Activated CD8-positive, alpha-beta T cell treated with anti-CD3 and anti-CD28 coated beads for 36 hours (primary cell): ENCODE measurements at regions not wholly inside any gene's neighbourhood (a gene's known extent, or its start where the extent isn't known, plus 50 kb on each side); places are given as distances from the start of the nearest gene placed in this dataset.

Source experiments
- ATAC-seq: fragments of 200-7000 bp; cut with Tn5 transposase; one replicate; pipeline ENCODE4 v1.10.0; 2021; ENCODE audit warnings: mild to moderate bottlenecking, moderate library complexity
- CTCF ChIA-PET: fragments of 350-600 bp; sonication (Branson Sonifier 250); formaldehyde crosslinking; loops from one replicate; lab custom pipeline; 2021; ENCODE audit warnings: antibody characterized with exemption; lab: Charles Lee
- POLR2A ChIA-PET: fragments of 350-600 bp; sonication (Branson Sonifier 250); formaldehyde crosslinking; loops from one replicate; lab custom pipeline; 2021; ENCODE audit warnings: antibody characterized with exemption; lab: Charles Lee
- DNase-seq: peaks from one replicate; pipeline ENCODE4 v3.0.0-alpha.2; 2020
- H3K27ac Mint-ChIP-seq: one replicate; pipeline ENCODE4 v1.8.0; 2021; ENCODE audit warnings: mild to moderate bottlenecking, mixed read lengths
- H3K27me3 Mint-ChIP-seq: one replicate; pipeline ENCODE4 v1.8.0; 2021; ENCODE audit warnings: mixed read lengths
- H3K36me3 Mint-ChIP-seq: one replicate; pipeline ENCODE4 v1.8.0; 2021; ENCODE audit warnings: low read depth, mixed read lengths
- H3K4me1 Mint-ChIP-seq: one replicate; pipeline ENCODE4 v1.8.0; 2021; ENCODE audit warnings: low read depth, mixed read lengths
- H3K4me3 Mint-ChIP-seq: one replicate; pipeline ENCODE4 v1.8.0; 2021; ENCODE audit warnings: mild to moderate bottlenecking, moderate library complexity, mixed read lengths
- H3K9me3 Mint-ChIP-seq: one replicate; pipeline ENCODE4 v1.8.0; 2021; ENCODE audit warnings: mixed read lengths
- intact Hi-C: fragments of 100-400 bp; cut with micrococcal nuclease; formaldehyde crosslinking; loops from one replicate; pipeline ENCODE4 v1.10.0; 2022
- TF ChIP-seq, protein P1 (sequence below): fragments of 200-600 bp; IDR thresholded peaks from one replicate; pipeline ENCODE4 v1.8.0; 2022; ENCODE audit warnings: antibody characterized with exemption, mild to moderate bottlenecking

GRCh38 chr16:63200940-63201339 lies 1164.7 kb upstream of the CDH8 start:
- Mint-ChIP-seq H3K36me3 (no peaks in the 10 kb centered on the region), H3K9me3 (peaks cover 17% of the 10 kb centered on the region)
- intact Hi-C loops = no loop called here

DNA sequence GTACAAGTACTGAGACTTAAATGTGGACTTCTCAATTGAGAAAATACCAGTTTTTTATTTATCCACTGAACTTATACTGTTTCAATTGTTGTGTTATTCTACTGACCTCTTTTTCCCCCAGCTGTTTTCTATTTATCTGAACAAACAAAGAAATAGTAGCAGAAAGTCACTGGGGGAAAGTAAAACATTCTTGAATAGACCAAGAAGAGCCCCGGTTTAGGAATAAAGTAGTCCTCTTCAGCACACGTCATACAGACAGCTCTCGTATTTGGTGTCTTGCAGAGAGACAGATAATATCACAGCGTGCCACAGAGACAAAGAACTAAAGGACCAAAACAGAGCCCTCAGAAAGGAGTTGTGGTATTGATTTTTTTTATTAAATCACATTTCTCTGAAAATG lies 1159.1 kb upstream of the CDH8 start:
- no peak for DNase-seq
- H3K27ac Mint-ChIP-seq = no peak overlapping the region
- intact Hi-C loops = no loop called here
- no peaks in the 10 kb centered on the region for H3K4me1 Mint-ChIP-seq
- no peaks in the 10 kb centered on the region for H3K36me3 Mint-ChIP-seq
- CTCF ChIA-PET = no interaction called here
- no peak overlapping the region for H3K4me3 Mint-ChIP-seq
- H3K9me3 Mint-ChIP-seq = peaks cover 20% of the 10 kb centered on the region
- no peak for ATAC-seq
- TF ChIP-seq, protein P1, sequence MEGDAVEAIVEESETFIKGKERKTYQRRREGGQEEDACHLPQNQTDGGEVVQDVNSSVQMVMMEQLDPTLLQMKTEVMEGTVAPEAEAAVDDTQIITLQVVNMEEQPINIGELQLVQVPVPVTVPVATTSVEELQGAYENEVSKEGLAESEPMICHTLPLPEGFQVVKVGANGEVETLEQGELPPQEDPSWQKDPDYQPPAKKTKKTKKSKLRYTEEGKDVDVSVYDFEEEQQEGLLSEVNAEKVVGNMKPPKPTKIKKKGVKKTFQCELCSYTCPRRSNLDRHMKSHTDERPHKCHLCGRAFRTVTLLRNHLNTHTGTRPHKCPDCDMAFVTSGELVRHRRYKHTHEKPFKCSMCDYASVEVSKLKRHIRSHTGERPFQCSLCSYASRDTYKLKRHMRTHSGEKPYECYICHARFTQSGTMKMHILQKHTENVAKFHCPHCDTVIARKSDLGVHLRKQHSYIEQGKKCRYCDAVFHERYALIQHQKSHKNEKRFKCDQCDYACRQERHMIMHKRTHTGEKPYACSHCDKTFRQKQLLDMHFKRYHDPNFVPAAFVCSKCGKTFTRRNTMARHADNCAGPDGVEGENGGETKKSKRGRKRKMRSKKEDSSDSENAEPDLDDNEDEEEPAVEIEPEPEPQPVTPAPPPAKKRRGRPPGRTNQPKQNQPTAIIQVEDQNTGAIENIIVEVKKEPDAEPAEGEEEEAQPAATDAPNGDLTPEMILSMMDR = no peak
- H3K27me3 Mint-ChIP-seq = no peaks in the 10 kb centered on the region
- POLR2A ChIA-PET = no interaction called here

More at GRCh38 chr16:63200940-63201339, 1164.7 kb upstream of the CDH8 start:
- ATAC-seq (no peak), DNase-seq (no peak)
- Mint-ChIP-seq H3K27ac (no peak overlapping the region), H3K4me1 (no peaks in the 10 kb centered on the region), H3K4me3 (no peak overlapping the region), H3K27me3 (no peaks in the 10 kb centered on the region)
- TF ChIP-seq, protein P1 = no peak
- ChIA-PET POLR2A (no interaction called here), CTCF (no interaction called here)

DNA sequence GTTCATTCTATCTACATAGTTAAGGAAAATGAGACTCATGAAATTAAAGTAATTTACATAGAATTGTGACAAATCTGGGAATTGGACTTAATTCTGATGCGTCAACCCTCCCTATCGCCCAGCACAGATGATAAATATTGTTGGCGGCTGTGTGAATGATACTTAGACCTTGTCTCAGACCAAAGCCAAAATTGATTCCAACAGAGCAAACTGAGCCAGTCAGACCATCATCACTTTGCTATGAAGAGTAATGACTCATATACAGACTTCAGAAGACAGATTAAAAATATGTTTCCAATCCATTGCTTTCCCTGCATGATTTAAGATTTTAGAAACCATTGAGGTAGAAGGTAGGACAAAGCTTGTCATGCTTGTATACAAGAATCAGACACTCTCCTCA lies 1156.7 kb upstream of the CDH8 start:
- H3K27ac Mint-ChIP-seq = no peak overlapping the region
- no peak overlapping the region for H3K4me3 Mint-ChIP-seq
- TF ChIP-seq, protein P1 = no peak
- ChIA-PET CTCF (no interaction called here), POLR2A (no interaction called here)
- intact Hi-C loops = no loop called here
- no peaks in the 10 kb centered on the region for H3K4me1 Mint-ChIP-seq
- DNase-seq = no peak
- H3K27me3 Mint-ChIP-seq = no peaks in the 10 kb centered on the region
- H3K9me3 Mint-ChIP-seq = peaks cover 16% of the 10 kb centered on the region
- H3K36me3 Mint-ChIP-seq = no peaks in the 10 kb centered on the region
- no peak for ATAC-seq

DNA sequence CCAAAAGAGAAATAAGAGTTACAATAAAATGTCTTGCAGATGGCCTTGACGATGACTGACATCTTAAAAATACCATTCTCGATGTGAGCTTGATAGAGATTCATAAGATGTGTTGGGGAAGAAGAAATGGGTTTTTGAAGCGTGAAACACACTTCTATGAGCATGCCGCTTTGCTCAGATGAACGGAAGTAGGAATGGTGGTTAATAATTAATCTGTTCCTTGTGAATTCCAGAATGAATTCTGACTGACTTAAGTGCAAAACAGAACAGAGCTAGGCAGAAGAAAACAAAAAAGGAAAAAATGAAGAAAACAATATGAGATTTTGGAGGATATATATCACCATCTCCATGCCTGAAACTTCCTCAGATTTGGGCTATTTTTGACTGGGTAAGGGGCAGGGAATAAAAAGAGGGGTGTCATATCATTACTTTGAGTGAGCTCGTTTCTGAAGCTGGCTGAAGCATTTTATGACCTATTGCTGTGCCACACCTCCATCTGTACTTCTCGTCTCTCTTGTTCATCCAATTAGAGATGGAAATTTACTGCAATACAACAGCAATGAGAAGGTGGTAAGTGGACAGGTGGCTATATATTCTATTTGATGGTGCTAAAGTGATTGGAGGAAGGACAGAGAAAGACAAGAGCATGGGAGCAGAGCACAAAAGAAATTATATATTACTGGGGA lies 1152.0 kb upstream of the CDH8 start:
- TF ChIP-seq, protein P1 = no peak
- ATAC-seq (no peak), DNase-seq (no peak)
- Mint-ChIP-seq H3K27me3 (no peaks in the 10 kb centered on the region), H3K27ac (no peak overlapping the region), H3K4me3 (no peak overlapping the region), H3K36me3 (no peaks in the 10 kb centered on the region), H3K9me3 (peaks cover 19% of the 10 kb centered on the region), H3K4me1 (no peaks in the 10 kb centered on the region)
- ChIA-PET CTCF (interaction anchor here (0.6 kb wide), 1 partner anchor 22 kb away, joined by 3 read pairs; no protein-coding TSS in a partner anchor), POLR2A (no interaction called here)
- intact Hi-C loops = no loop called here

- ATAC-seq = no peak
- POLR2A ChIA-PET = no interaction called here
- H3K27ac Mint-ChIP-seq = no peak overlapping the region
- no peak overlapping the region for H3K4me3 Mint-ChIP-seq
- TF ChIP-seq, protein P1 = no peak
- no peak for DNase-seq
- H3K4me1 Mint-ChIP-seq = no peaks in the 10 kb centered on the region
- no peaks in the 10 kb centered on the region for H3K27me3 Mint-ChIP-seq
- no peaks in the 10 kb centered on the region for H3K36me3 Mint-ChIP-seq
- H3K9me3 Mint-ChIP-seq = peaks cover 16% of the 10 kb centered on the region
- CTCF ChIA-PET = no interaction called here
- intact Hi-C loops = no loop called here
These were observed 1151.4 kb upstream of the CDH8 start for GRCh38 chr16:63187638-63188037.
